Effector CD4-positive, alpha-beta T cell (primary cell): ENCODE measurements at regions not wholly inside any gene's neighbourhood (a gene's known extent, or its start where the extent isn't known, plus 50 kb on each side); places are given as distances from the start of the nearest gene placed in this dataset.

Experiments
- DNase-seq: peaks from one replicate; pipeline ENCODE4 v3.0.0-alpha.2; 2020

GRCh38 chr11:128188346-128189004, 398.9 kb downstream of the ETS1 start:
- no peak for DNase-seq

- no peak for DNase-seq
These were observed 399.5 kb downstream of the ETS1 start for GRCh38 chr11:128187835-128188234.

GRCh38 chr11:128187377-128187776, 400.0 kb downstream of the ETS1 start:
- no peak for DNase-seq

GRCh38 chr11:128184981-128185380, 402.4 kb downstream of the ETS1 start:
- no peak for DNase-seq

GRCh38 chr11:128182844-128183243, 404.5 kb downstream of the ETS1 start:
- DNase-seq, result no peak

GRCh38 chr11:128181984-128182383, 405.4 kb downstream of the ETS1 start:
- no peak for DNase-seq

GRCh38 chr11:128181088-128181480, 406.3 kb downstream of the ETS1 start:
- DNase-seq, result no peak

GRCh38 chr11:128180441-128181087, 406.8 kb downstream of the ETS1 start:
- DNase-seq, result no peak

GRCh38 chr11:128179512-128179911, 407.8 kb downstream of the ETS1 start:
- no peak for DNase-seq

GRCh38 chr11:128179039-128179438, 408.3 kb downstream of the ETS1 start:
- no peak for DNase-seq

GRCh38 chr11:128174465-128175291, 412.7 kb downstream of the ETS1 start:
- DNase-seq, result no peak

GRCh38 chr11:128172046-128172878, 415.1 kb downstream of the ETS1 start:
- peak; percentile 83 for DNase-seq

- no peak for DNase-seq
These were observed 415.9 kb downstream of the ETS1 start for GRCh38 chr11:128171506-128171905.

GRCh38 chr11:128165572-128165971, 421.8 kb downstream of the ETS1 start:
- DNase-seq, result no peak

- no peak for DNase-seq
These were observed 423.1 kb downstream of the ETS1 start for GRCh38 chr11:128164080-128164741.

- no peak for DNase-seq
These were observed 425.4 kb downstream of the ETS1 start for GRCh38 chr11:128161994-128162393.

GRCh38 chr11:128161436-128161835, 425.9 kb downstream of the ETS1 start:
- no peak for DNase-seq

GRCh38 chr11:128158860-128159259, 428.5 kb downstream of the ETS1 start:
- DNase-seq, result no peak

- DNase-seq, result peak; percentile 56
These were observed 429.7 kb downstream of the ETS1 start for GRCh38 chr11:128157423-128158298.

- DNase-seq, result no peak
These were observed 430.9 kb downstream of the ETS1 start for GRCh38 chr11:128156486-128156885.

GRCh38 chr11:128155590-128155989, 431.8 kb downstream of the ETS1 start:
- DNase-seq, result no peak
